ENCODE measurements at regions not wholly inside any gene's neighbourhood (a gene's known extent, or its start where the extent isn't known, plus 50 kb on each side); places are given as distances from the start of the nearest gene placed in this dataset.

DNA sequence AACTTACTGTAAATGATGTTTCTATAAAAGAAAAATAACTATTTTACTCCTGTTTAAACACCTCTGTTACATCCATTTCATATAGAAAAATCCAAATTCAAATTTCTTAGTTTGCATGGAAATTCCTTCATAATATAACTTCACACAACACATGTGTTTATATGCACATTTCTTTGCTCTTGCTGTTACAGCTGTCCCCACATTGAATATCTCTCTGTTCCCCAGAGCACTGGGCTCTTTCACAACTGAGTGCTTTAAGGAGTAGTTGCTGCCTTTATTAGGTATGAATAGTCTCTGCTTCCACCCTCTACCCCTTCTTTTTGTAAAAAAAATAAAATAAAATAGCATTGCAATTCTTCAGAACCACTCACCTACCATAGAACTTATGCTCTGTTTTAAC lies 287.0 kb downstream of the OLFM3 start:
- DNase-seq (ENCODE audit: extremely low spot score): no peak
- POLR2A ChIA-PET: no interaction called here
- CTCF ChIA-PET: no interaction called here
- TF ChIP-seq HDGF (IDR thresholded peaks at IDR 0.05; ENCODE audit: borderline replicate concordance) (no peak), TARDBP (IDR thresholded peaks at IDR 0.05) (no peak), ARNT (IDR thresholded peaks at IDR 0.05) (no peak), SUZ12 (IDR thresholded peaks at IDR 0.05) (no peak), SP1 (IDR thresholded peaks at IDR 0.05) (no peak), LEF1 (IDR thresholded peaks at IDR 0.05; ENCODE audit: borderline replicate concordance) (no peak), NFRKB (IDR thresholded peaks at IDR 0.05) (no peak)

- DNase-seq (ENCODE audit: extremely low spot score): no peak
- TF ChIP-seq BHLHE40 (IDR thresholded peaks at IDR 0.05; ENCODE audit: borderline replicate concordance): no peak
- TF ChIP-seq, protein P1, sequence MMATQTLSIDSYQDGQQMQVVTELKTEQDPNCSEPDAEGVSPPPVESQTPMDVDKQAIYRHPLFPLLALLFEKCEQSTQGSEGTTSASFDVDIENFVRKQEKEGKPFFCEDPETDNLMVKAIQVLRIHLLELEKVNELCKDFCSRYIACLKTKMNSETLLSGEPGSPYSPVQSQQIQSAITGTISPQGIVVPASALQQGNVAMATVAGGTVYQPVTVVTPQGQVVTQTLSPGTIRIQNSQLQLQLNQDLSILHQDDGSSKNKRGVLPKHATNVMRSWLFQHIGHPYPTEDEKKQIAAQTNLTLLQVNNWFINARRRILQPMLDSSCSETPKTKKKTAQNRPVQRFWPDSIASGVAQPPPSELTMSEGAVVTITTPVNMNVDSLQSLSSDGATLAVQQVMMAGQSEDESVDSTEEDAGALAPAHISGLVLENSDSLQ (IDR thresholded peaks at IDR 0.05): no peak
- no peak for TF ChIP-seq FOXA1 (IDR thresholded peaks at IDR 0.05)
- TF ChIP-seq FOXK2 (IDR thresholded peaks at IDR 0.05): no peak
- no peak for TF ChIP-seq ELF4 (IDR thresholded peaks at IDR 0.05)
- no peak for TF ChIP-seq ARNT (IDR thresholded peaks at IDR 0.05)
- TF ChIP-seq L3MBTL2 (conservative IDR thresholded peaks at IDR 0.05): no peak
- no peak for TF ChIP-seq NFRKB (IDR thresholded peaks at IDR 0.05)
- TF ChIP-seq SP1 (IDR thresholded peaks at IDR 0.05): no peak
- no peak for TF ChIP-seq CTBP1 (IDR thresholded peaks at IDR 0.05; ENCODE audit: borderline replicate concordance)
- TF ChIP-seq HDGF (IDR thresholded peaks at IDR 0.05; ENCODE audit: borderline replicate concordance): no peak
- TF ChIP-seq ZNF384 (IDR thresholded peaks at IDR 0.05): no peak
- TF ChIP-seq LEF1 (IDR thresholded peaks at IDR 0.05; ENCODE audit: borderline replicate concordance): no peak
- TF ChIP-seq SUZ12 (IDR thresholded peaks at IDR 0.05): no peak
- no peak for TF ChIP-seq TARDBP (IDR thresholded peaks at IDR 0.05)
- no peak for TF ChIP-seq FOXM1 (IDR thresholded peaks at IDR 0.05; ENCODE audit: borderline replicate concordance)
- CTCF ChIA-PET: no interaction called here
- POLR2A ChIA-PET: no interaction called here
Observed at GRCh38 chr1:101713760-101714159, 283.0 kb downstream of the OLFM3 start.

GRCh38 chr1:101723415-101723814 lies 273.3 kb downstream of the OLFM3 start:
- ChIA-PET POLR2A (interaction anchor here (0.6 kb wide), 1 partner anchor 14 kb away, joined by 3 read pairs; no protein-coding TSS in a partner anchor), CTCF (no interaction called here)
- DNase-seq (ENCODE audit: extremely low spot score): no peak
- TF ChIP-seq ZNF384 (IDR thresholded peaks at IDR 0.05) (no peak), FOXA1 (IDR thresholded peaks at IDR 0.05) (no peak), CTBP1 (IDR thresholded peaks at IDR 0.05; ENCODE audit: borderline replicate concordance) (no peak), LEF1 (IDR thresholded peaks at IDR 0.05; ENCODE audit: borderline replicate concordance) (no peak), SUZ12 (IDR thresholded peaks at IDR 0.05) (no peak), FOXK2 (IDR thresholded peaks at IDR 0.05) (no peak), NFRKB (IDR thresholded peaks at IDR 0.05) (no peak), FOXM1 (IDR thresholded peaks at IDR 0.05; ENCODE audit: borderline replicate concordance) (no peak), TARDBP (IDR thresholded peaks at IDR 0.05) (no peak), L3MBTL2 (conservative IDR thresholded peaks at IDR 0.05) (no peak), ARNT (IDR thresholded peaks at IDR 0.05) (no peak), ELF4 (IDR thresholded peaks at IDR 0.05) (no peak), SP1 (IDR thresholded peaks at IDR 0.05) (no peak), HDGF (IDR thresholded peaks at IDR 0.05; ENCODE audit: borderline replicate concordance) (no peak), BHLHE40 (IDR thresholded peaks at IDR 0.05; ENCODE audit: borderline replicate concordance) (no peak)
- TF ChIP-seq, protein P1 (IDR thresholded peaks at IDR 0.05): no peak

DNA sequence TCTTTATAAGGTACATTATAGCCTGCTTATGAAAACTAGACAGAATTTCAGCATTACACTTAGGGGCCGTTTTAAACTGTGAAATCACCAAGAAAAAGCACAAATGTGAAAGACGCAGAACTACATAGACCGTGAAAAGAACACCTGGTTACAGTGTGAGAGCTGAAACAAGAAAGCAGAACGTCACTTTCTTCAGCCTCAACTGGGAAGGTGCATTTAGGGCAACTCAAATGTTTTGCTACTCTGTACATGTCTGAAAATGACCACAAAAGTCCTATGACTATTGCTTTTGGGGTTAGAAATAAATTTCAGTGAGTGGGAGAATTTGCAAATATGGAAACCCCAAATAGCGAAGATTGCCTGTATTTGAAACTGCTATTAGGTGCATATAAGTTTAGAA lies 268.7 kb downstream of the OLFM3 start:
- DNase-seq (ENCODE audit: extremely low spot score): no peak
- CTCF ChIA-PET: no interaction called here
- TF ChIP-seq ELF4 (IDR thresholded peaks at IDR 0.05) (no peak), SUZ12 (IDR thresholded peaks at IDR 0.05) (no peak), FOXM1 (IDR thresholded peaks at IDR 0.05; ENCODE audit: borderline replicate concordance) (no peak), LEF1 (IDR thresholded peaks at IDR 0.05; ENCODE audit: borderline replicate concordance) (no peak)

GRCh38 chr1:101730559-101730958 lies 266.2 kb downstream of the OLFM3 start:
- CTCF ChIA-PET: interaction anchor here (0.6 kb wide), 1 partner anchor 22 kb away, joined by 3 read pairs; no protein-coding TSS in a partner anchor
- POLR2A ChIA-PET: no interaction called here
- no peak for DNase-seq (ENCODE audit: extremely low spot score)
- no peak for TF ChIP-seq BHLHE40 (IDR thresholded peaks at IDR 0.05; ENCODE audit: borderline replicate concordance)
- TF ChIP-seq SUZ12 (IDR thresholded peaks at IDR 0.05): no peak
- TF ChIP-seq, protein P1 (IDR thresholded peaks at IDR 0.05): no peak
- TF ChIP-seq NFRKB (IDR thresholded peaks at IDR 0.05): no peak
- TF ChIP-seq FOXA1 (IDR thresholded peaks at IDR 0.05): no peak
- TF ChIP-seq L3MBTL2 (conservative IDR thresholded peaks at IDR 0.05): no peak
- TF ChIP-seq CTBP1 (IDR thresholded peaks at IDR 0.05; ENCODE audit: borderline replicate concordance): no peak
- no peak for TF ChIP-seq FOXM1 (IDR thresholded peaks at IDR 0.05; ENCODE audit: borderline replicate concordance)
- no peak for TF ChIP-seq ARNT (IDR thresholded peaks at IDR 0.05)
- TF ChIP-seq HDGF (IDR thresholded peaks at IDR 0.05; ENCODE audit: borderline replicate concordance): no peak
- no peak for TF ChIP-seq TARDBP (IDR thresholded peaks at IDR 0.05)
- TF ChIP-seq ZNF384 (IDR thresholded peaks at IDR 0.05): no peak
- TF ChIP-seq FOXK2 (IDR thresholded peaks at IDR 0.05): no peak
- no peak for TF ChIP-seq ELF4 (IDR thresholded peaks at IDR 0.05)
- TF ChIP-seq LEF1 (IDR thresholded peaks at IDR 0.05; ENCODE audit: borderline replicate concordance): no peak
- TF ChIP-seq SP1 (IDR thresholded peaks at IDR 0.05): no peak

More for the DNA sequence above, 268.7 kb downstream of the OLFM3 start:
- POLR2A ChIA-PET: no interaction called here

DNA sequence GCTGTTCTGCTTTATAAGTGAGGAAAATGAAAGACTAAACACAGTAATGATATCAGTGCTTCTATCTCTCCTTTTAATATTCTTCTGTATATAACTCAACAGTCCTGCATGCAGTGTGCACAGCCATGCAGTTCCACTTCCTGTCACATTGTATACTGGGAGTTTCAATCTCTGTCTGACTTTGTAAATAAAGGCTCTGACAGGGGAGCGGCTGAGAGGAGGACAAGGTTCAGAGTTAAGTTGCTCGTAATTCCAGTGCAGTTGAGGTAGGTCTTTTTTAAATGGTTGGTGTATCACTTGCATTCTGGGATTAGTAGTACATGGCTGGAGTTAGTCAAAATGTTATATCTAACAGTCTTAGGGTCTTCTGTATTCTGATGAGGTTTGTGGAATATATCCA lies 264.5 kb downstream of the OLFM3 start:
- ChIA-PET CTCF (no interaction called here), POLR2A (no interaction called here)
- no peak for DNase-seq (ENCODE audit: extremely low spot score)
- TF ChIP-seq FOXA1 (IDR thresholded peaks at IDR 0.05) (no peak), TARDBP (IDR thresholded peaks at IDR 0.05) (no peak), NFRKB (IDR thresholded peaks at IDR 0.05) (no peak), ELF4 (IDR thresholded peaks at IDR 0.05) (no peak), L3MBTL2 (conservative IDR thresholded peaks at IDR 0.05) (no peak), ARNT (IDR thresholded peaks at IDR 0.05) (no peak), FOXK2 (IDR thresholded peaks at IDR 0.05) (no peak), LEF1 (IDR thresholded peaks at IDR 0.05; ENCODE audit: borderline replicate concordance) (no peak), FOXM1 (IDR thresholded peaks at IDR 0.05; ENCODE audit: borderline replicate concordance) (no peak), ZNF384 (IDR thresholded peaks at IDR 0.05) (no peak), CTBP1 (IDR thresholded peaks at IDR 0.05; ENCODE audit: borderline replicate concordance) (no peak), HDGF (IDR thresholded peaks at IDR 0.05; ENCODE audit: borderline replicate concordance) (no peak), SP1 (IDR thresholded peaks at IDR 0.05) (no peak), BHLHE40 (IDR thresholded peaks at IDR 0.05; ENCODE audit: borderline replicate concordance) (no peak), SUZ12 (IDR thresholded peaks at IDR 0.05) (no peak)
- TF ChIP-seq, protein P1 (IDR thresholded peaks at IDR 0.05): no peak
